ENCODE measurements at regions not wholly inside any gene's neighbourhood (a gene's known extent, or its start where the extent isn't known, plus 50 kb on each side); places are given as distances from the start of the nearest gene placed in this dataset.

DNA sequence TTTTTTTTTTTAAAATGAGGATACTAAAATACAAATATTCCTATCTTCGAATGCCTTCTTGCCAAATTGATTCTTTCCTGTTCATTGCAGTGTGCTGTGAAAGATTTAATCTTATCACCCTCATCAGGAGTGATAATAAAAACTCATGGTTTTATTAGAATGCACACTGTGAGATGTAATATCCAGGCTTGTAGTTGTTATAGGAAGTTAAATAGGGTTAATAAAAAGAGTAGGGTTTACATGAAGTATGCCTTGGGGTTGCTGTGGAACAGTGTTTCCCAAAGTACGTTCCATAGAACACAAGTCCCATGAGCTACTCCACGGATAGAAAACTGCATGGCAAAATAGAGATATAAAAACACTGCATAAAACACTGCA lies 191.9 kb downstream of the SPP2 start:
- TF ChIP-seq, protein P1, sequence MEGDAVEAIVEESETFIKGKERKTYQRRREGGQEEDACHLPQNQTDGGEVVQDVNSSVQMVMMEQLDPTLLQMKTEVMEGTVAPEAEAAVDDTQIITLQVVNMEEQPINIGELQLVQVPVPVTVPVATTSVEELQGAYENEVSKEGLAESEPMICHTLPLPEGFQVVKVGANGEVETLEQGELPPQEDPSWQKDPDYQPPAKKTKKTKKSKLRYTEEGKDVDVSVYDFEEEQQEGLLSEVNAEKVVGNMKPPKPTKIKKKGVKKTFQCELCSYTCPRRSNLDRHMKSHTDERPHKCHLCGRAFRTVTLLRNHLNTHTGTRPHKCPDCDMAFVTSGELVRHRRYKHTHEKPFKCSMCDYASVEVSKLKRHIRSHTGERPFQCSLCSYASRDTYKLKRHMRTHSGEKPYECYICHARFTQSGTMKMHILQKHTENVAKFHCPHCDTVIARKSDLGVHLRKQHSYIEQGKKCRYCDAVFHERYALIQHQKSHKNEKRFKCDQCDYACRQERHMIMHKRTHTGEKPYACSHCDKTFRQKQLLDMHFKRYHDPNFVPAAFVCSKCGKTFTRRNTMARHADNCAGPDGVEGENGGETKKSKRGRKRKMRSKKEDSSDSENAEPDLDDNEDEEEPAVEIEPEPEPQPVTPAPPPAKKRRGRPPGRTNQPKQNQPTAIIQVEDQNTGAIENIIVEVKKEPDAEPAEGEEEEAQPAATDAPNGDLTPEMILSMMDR (conservative IDR thresholded peaks at IDR 0.05; ENCODE audit: low read length), result no peak
- no peak for TF ChIP-seq EZH2phosphoT487 (IDR thresholded peaks at IDR 0.05; ENCODE audit: borderline replicate concordance, low read depth, low read length)
